Caco-2 (cell line): ENCODE measurements at regions not wholly inside any gene's neighbourhood (a gene's known extent, or its start where the extent isn't known, plus 50 kb on each side); places are given as distances from the start of the nearest gene placed in this dataset.

Source experiments
- BruUV-seq: library from RNA; stranded (reverse); fragments of 400-500 nt; replicated peaks from 2 replicates; lab custom pipeline; 2021; lab: Mats Ljungman, UMichigan
- CTCF ChIA-PET: fragments of 300-600 bp; sonication (Branson Sonifier 250); formaldehyde crosslinking; loops from one replicate; lab custom pipeline; 2022; ENCODE audit warnings: antibody characterized with exemption; lab: Charles Lee
- POLR2A ChIA-PET: fragments of 300-600 bp; sonication (Branson Sonifier 250); formaldehyde crosslinking; loops from one replicate; lab custom pipeline; 2022; ENCODE audit warnings: antibody characterized with exemption; lab: Charles Lee
- DNase-seq, 2 experiments: peaks; one replicate each; pipeline versions ENCODE4 v3.0.0 to v3.0.0-alpha.2; 2020 to 2022
- H3K27me3 ChIP-seq: replicated peaks from 2 replicates; pipeline ENCODE4 v1.6.0; 2011; ENCODE audit warnings: low read length; ENCODE audit not compliant: control insufficient read depth, insufficient read depth
- H3K36me3 ChIP-seq: 2 replicates; pipeline ENCODE4 v1.5.1; 2011; ENCODE audit warnings: low read length; ENCODE audit not compliant: control insufficient read depth, insufficient read depth
- H3K4me1 ChIP-seq: fragments of 250-450 bp; sonication (Bioruptor Pico); 2 replicates; pipeline ENCODE4 v1.5.1; 2020; ENCODE audit warnings: mild to moderate bottlenecking
- H3K4me3 ChIP-seq: 2 replicates; pipeline ENCODE4 v1.5.1; 2011; ENCODE audit warnings: low read depth, mild to moderate bottlenecking, control low read depth, low read length
- H3K9me3 ChIP-seq: fragments of 250-450 bp; sonication (Bioruptor Pico); 2 replicates; pipeline ENCODE4 v1.5.1; 2020; ENCODE audit warnings: mild to moderate bottlenecking, moderate library complexity
- H3K27ac Mint-ChIP-seq: one replicate; pipeline ENCODE4 v1.8.0; 2022; ENCODE audit warnings: mixed read lengths; ENCODE audit not compliant: unreplicated experiment
- H3K27me3 Mint-ChIP-seq: one replicate; pipeline ENCODE4 v1.8.0; 2022; ENCODE audit warnings: mixed read lengths; ENCODE audit not compliant: insufficient read depth, unreplicated experiment
- H3K36me3 Mint-ChIP-seq: one replicate; pipeline ENCODE4 v1.8.0; 2022; ENCODE audit warnings: mild to moderate bottlenecking, mixed read lengths; ENCODE audit not compliant: insufficient read depth, unreplicated experiment
- H3K4me1 Mint-ChIP-seq: one replicate; pipeline ENCODE4 v1.8.0; 2022; ENCODE audit warnings: low read depth, mixed read lengths; ENCODE audit not compliant: unreplicated experiment
- H3K4me3 Mint-ChIP-seq: one replicate; pipeline ENCODE4 v1.8.0; 2022; ENCODE audit warnings: mild to moderate bottlenecking, moderate library complexity, mixed read lengths; ENCODE audit not compliant: unreplicated experiment
- H3K9me3 Mint-ChIP-seq: one replicate; pipeline ENCODE4 v1.8.0; 2022; ENCODE audit warnings: mixed read lengths; ENCODE audit not compliant: unreplicated experiment
- intact Hi-C: fragments of 100-400 bp; cut with micrococcal nuclease; formaldehyde crosslinking; loops from one replicate; pipeline ENCODE4 v1.10.0; 2022; ENCODE audit not compliant: unreplicated experiment
- TF ChIP-seq, protein P1 (sequence below), 2 experiments: fragments of 200-600 bp in 1 of 2; IDR thresholded peaks; 1 replicate in 1 of 2; 2 replicates in 1 of 2; pipeline versions ENCODE4 v1.5.1 to v1.8.0; 2011 to 2022; ENCODE audit warnings: antibody characterized with exemption in 1 of 2, control low read depth in 1 of 2, inconsistent platforms in 1 of 2, low read depth in 1 of 2, low read length in 1 of 2, mild to moderate bottlenecking in 1 of 2, moderate library complexity in 1 of 2; ENCODE audit not compliant: insufficient read depth in 1 of 2, severe bottlenecking in 1 of 2, unreplicated experiment in 1 of 2

DNA sequence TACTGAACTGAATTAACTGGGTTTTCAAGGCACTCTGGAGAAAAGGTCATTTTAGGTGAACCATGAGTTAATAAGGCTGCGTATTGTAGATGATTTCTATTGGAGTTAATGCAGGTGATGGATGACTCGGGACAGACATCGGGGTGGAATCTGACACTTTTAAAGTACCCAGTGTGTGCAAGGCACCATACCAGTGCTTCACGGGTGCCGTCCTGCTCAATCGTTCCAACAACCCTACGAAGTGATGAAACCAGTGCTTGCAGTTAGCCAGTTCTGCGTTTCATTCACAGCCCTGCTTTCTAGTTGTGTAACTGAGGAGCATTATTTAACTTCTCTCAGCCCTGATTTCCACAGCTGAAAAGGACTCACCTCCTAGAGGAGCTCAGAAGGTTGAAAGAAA is 216.5 kb downstream of the BARX2 start:
- H3K4me1 ChIP-seq: no peaks in the 10 kb centered on the region
- H3K4me3 ChIP-seq: no peak overlapping the region
- TF ChIP-seq, protein P1, sequence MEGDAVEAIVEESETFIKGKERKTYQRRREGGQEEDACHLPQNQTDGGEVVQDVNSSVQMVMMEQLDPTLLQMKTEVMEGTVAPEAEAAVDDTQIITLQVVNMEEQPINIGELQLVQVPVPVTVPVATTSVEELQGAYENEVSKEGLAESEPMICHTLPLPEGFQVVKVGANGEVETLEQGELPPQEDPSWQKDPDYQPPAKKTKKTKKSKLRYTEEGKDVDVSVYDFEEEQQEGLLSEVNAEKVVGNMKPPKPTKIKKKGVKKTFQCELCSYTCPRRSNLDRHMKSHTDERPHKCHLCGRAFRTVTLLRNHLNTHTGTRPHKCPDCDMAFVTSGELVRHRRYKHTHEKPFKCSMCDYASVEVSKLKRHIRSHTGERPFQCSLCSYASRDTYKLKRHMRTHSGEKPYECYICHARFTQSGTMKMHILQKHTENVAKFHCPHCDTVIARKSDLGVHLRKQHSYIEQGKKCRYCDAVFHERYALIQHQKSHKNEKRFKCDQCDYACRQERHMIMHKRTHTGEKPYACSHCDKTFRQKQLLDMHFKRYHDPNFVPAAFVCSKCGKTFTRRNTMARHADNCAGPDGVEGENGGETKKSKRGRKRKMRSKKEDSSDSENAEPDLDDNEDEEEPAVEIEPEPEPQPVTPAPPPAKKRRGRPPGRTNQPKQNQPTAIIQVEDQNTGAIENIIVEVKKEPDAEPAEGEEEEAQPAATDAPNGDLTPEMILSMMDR (IDR thresholded peaks at IDR 0.05; ENCODE audit: insufficient read depth in 1 of 2, low read depth in 1 of 2, low read length in 1 of 2, severe bottlenecking in 1 of 2, unreplicated experiment in 1 of 2): no peak
- POLR2A ChIA-PET: no interaction called here
- Mint-ChIP-seq H3K36me3 (no peaks in the 10 kb centered on the region), H3K27me3 (no peaks in the 10 kb centered on the region), H3K27ac (no peak overlapping the region), H3K9me3 (no peaks in the 10 kb centered on the region), H3K4me1 (no peaks in the 10 kb centered on the region), H3K4me3 (no peak overlapping the region)
- intact Hi-C loops: no loop called here
- no peaks in the 10 kb centered on the region for H3K27me3 ChIP-seq
- CTCF ChIA-PET: interaction anchor here (1.1 kb wide), 1 partner anchor 228 kb away, joined by 4 read pairs; no protein-coding TSS in a partner anchor
- DNase-seq: no peak
- BruUV-seq: no TSS peak
- H3K36me3 ChIP-seq: no peaks in the 10 kb centered on the region
- no peaks in the 10 kb centered on the region for H3K9me3 ChIP-seq

DNA sequence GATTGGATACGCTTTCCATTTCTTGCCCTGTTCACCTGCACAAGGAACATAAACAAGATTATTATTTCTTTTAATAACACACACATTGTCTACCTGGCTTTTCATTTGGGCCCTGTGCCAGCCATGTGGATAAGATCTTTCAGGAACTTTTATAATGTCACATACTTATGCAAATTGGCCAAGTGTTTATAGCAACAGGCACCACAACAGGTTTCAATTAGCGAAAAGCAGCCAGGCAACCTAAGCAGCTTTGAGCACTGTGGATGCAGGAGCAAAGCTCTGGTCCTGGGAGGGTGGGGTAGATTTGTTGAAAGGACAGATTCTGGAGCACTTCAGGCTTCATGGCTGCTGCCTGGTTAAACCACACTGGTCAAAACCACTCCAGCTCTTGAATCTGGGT is 217.4 kb downstream of the BARX2 start:
- Mint-ChIP-seq H3K9me3 (no peaks in the 10 kb centered on the region), H3K4me3 (no peak overlapping the region), H3K36me3 (no peaks in the 10 kb centered on the region), H3K4me1 (no peaks in the 10 kb centered on the region), H3K27me3 (no peaks in the 10 kb centered on the region), H3K27ac (no peak overlapping the region)
- DNase-seq: no peak
- Histone ChIP-seq H3K9me3 (no peaks in the 10 kb centered on the region), H3K36me3 (no peaks in the 10 kb centered on the region), H3K27me3 (no peaks in the 10 kb centered on the region), H3K4me1 (no peaks in the 10 kb centered on the region), H3K4me3 (no peak overlapping the region)
- CTCF ChIA-PET: interaction anchor here (0.6 to 1.1 kb wide), 2 partner anchors 141 to 229 kb away, joined by 3 to 4 read pairs; no protein-coding TSS in a partner anchor
- TF ChIP-seq, protein P1 (IDR thresholded peaks at IDR 0.05; ENCODE audit: insufficient read depth in 1 of 2, low read depth in 1 of 2, low read length in 1 of 2, severe bottlenecking in 1 of 2, unreplicated experiment in 1 of 2): no peak
- POLR2A ChIA-PET: no interaction called here
- BruUV-seq: no TSS peak
- intact Hi-C loops: no loop called here

DNA sequence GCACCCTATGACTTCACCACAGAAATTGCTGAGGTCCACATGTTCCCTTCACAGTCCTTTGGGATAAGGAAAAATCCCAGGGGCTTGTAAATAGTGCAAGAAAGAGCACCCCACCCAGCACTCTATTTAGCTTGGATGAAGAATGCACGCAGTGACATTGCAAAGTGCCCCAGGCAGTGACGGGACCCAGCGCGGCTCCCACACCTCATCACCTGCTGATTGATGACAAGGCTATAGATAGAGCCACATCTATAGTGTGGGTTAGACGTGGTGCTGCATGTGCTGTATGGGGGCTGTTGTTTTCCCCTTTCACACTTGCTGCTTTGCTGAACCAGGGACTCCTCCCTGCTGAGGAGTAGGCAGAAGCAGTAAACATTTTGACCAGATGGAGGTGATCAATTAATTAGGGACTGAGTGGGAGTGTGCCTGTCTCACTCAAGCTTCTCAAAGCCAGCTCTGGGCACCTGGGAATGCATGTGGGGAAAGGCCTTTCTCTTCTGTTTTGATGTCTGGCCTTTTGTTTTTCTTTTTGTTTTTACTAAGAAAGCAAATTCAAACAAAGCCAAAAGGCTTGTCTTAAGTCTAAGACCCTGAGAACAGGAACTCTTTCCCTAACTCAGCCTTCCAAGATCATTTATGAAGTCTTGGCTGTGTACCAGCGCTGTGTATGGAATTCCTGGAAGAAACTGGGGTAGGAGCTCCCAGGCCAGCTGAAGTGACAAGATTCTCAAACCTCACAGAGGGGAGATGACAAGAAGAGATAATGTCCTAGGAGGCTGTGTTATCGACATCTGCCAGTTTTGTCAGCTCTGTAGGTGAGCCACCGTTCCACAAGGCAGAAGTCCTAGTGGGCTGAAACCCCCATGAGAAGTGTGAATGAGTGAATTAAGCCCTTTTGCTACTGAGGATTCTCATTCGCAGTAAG is 219.7 kb downstream of the BARX2 start:
- no peaks in the 10 kb centered on the region for H3K9me3 ChIP-seq
- H3K4me1 ChIP-seq: no peaks in the 10 kb centered on the region
- Mint-ChIP-seq H3K27me3 (no peaks in the 10 kb centered on the region), H3K27ac (no peak overlapping the region), H3K36me3 (no peaks in the 10 kb centered on the region), H3K9me3 (peaks cover 9% of the 10 kb centered on the region), H3K4me3 (no peak overlapping the region), H3K4me1 (no peaks in the 10 kb centered on the region)
- no peaks in the 10 kb centered on the region for H3K36me3 ChIP-seq
- intact Hi-C loops: no loop called here
- H3K27me3 ChIP-seq: no peaks in the 10 kb centered on the region
- no TSS peak for BruUV-seq
- TF ChIP-seq, protein P1 (IDR thresholded peaks at IDR 0.05; ENCODE audit: insufficient read depth in 1 of 2, low read depth in 1 of 2, low read length in 1 of 2, severe bottlenecking in 1 of 2, unreplicated experiment in 1 of 2): no peak
- no peak for DNase-seq
- ChIA-PET CTCF (no interaction called here), POLR2A (no interaction called here)
- H3K4me3 ChIP-seq: no peak overlapping the region
